NCI-H2196 (cell line): ENCODE measurements at regions not wholly inside any gene's neighbourhood (a gene's known extent, or its start where the extent isn't known, plus 50 kb on each side); places are given as distances from the start of the nearest gene placed in this dataset.

Experiments used
- DNase-seq: peaks from one replicate; lab custom pipeline; 2025; ENCODE audit not compliant: unreplicated experiment; lab: John Stamatoyannopoulos, UW

GRCh38 chr4:17068392-17068791, 169.9 kb upstream of the LDB2 start:
- DNase-seq, result no peak

- no peak for DNase-seq
Measured at GRCh38 chr4:17066972-17067371, 168.5 kb upstream of the LDB2 start.

GRCh38 chr4:17066236-17066635, 167.8 kb upstream of the LDB2 start:
- DNase-seq, result no peak

GRCh38 chr4:17065821-17066220, 167.4 kb upstream of the LDB2 start:
- no peak for DNase-seq

GRCh38 chr4:17064959-17065358, 166.5 kb upstream of the LDB2 start:
- no peak for DNase-seq

GRCh38 chr4:17063888-17064287, 165.4 kb upstream of the LDB2 start:
- DNase-seq, result no peak

GRCh38 chr4:17060230-17060629, 161.8 kb upstream of the LDB2 start:
- DNase-seq, result no peak

GRCh38 chr4:17058916-17059741, 160.7 kb upstream of the LDB2 start:
- DNase-seq, result no peak

GRCh38 chr4:17058536-17058915, 160.1 kb upstream of the LDB2 start:
- no peak for DNase-seq

GRCh38 chr4:17057035-17057434, 158.6 kb upstream of the LDB2 start:
- DNase-seq, result no peak

- DNase-seq, result no peak
Measured at GRCh38 chr4:17055788-17056187, 157.3 kb upstream of the LDB2 start.

- no peak for DNase-seq
Measured at GRCh38 chr4:17045866-17046265, 147.4 kb upstream of the LDB2 start.

- DNase-seq, result no peak
Measured at GRCh38 chr4:17038510-17039176, 140.2 kb upstream of the LDB2 start.

- no peak for DNase-seq
Measured at GRCh38 chr4:17033768-17034181, 135.3 kb upstream of the LDB2 start.

- DNase-seq, result no peak
Measured at GRCh38 chr4:17033025-17033767, 134.8 kb upstream of the LDB2 start.

GRCh38 chr4:17030543-17030942, 132.1 kb upstream of the LDB2 start:
- no peak for DNase-seq

GRCh38 chr4:17029964-17030363, 131.5 kb upstream of the LDB2 start:
- DNase-seq, result no peak

GRCh38 chr4:17029432-17029831, 131.0 kb upstream of the LDB2 start:
- no peak for DNase-seq

- no peak for DNase-seq
Measured at GRCh38 chr4:17027495-17027894, 129.1 kb upstream of the LDB2 start.

GRCh38 chr4:17024425-17024824, 126.0 kb upstream of the LDB2 start:
- DNase-seq, result no peak

- no peak for DNase-seq
Measured at GRCh38 chr4:17020901-17021300, 122.5 kb upstream of the LDB2 start.

GRCh38 chr4:17020451-17020850, 122.0 kb upstream of the LDB2 start:
- DNase-seq, result no peak
